HG03025 (cell line): ENCODE measurements at regions not wholly inside any gene's neighbourhood (a gene's known extent, or its start where the extent isn't known, plus 50 kb on each side); places are given as distances from the start of the nearest gene placed in this dataset.

ENCODE experiments used
- ATAC-seq: cut with Tn5 transposase; IDR thresholded peaks from one replicate; pipeline ENCODE4 v1.9.1; 2021; ENCODE audit warnings: mild to moderate bottlenecking, moderate library complexity; ENCODE audit not compliant: unreplicated experiment, low FRiP score

GRCh38 chr6:142500250-142500786 is 198.5 kb downstream of the ADGRG6 start:
- no peak for ATAC-seq

GRCh38 chr6:142501795-142502194 is 200.0 kb downstream of the ADGRG6 start:
- ATAC-seq = no peak

- no peak for ATAC-seq
Measured at GRCh38 chr6:142507065-142507464, 205.3 kb downstream of the ADGRG6 start.

GRCh38 chr6:142510211-142510610 is 208.4 kb downstream of the ADGRG6 start:
- no peak for ATAC-seq

- no peak for ATAC-seq
Measured at GRCh38 chr6:142518126-142518525, 216.3 kb downstream of the ADGRG6 start.

GRCh38 chr6:142518761-142519160 is 217.0 kb downstream of the ADGRG6 start:
- no peak for ATAC-seq

GRCh38 chr6:142521791-142522190 is 220.0 kb downstream of the ADGRG6 start:
- no peak for ATAC-seq

DNA sequence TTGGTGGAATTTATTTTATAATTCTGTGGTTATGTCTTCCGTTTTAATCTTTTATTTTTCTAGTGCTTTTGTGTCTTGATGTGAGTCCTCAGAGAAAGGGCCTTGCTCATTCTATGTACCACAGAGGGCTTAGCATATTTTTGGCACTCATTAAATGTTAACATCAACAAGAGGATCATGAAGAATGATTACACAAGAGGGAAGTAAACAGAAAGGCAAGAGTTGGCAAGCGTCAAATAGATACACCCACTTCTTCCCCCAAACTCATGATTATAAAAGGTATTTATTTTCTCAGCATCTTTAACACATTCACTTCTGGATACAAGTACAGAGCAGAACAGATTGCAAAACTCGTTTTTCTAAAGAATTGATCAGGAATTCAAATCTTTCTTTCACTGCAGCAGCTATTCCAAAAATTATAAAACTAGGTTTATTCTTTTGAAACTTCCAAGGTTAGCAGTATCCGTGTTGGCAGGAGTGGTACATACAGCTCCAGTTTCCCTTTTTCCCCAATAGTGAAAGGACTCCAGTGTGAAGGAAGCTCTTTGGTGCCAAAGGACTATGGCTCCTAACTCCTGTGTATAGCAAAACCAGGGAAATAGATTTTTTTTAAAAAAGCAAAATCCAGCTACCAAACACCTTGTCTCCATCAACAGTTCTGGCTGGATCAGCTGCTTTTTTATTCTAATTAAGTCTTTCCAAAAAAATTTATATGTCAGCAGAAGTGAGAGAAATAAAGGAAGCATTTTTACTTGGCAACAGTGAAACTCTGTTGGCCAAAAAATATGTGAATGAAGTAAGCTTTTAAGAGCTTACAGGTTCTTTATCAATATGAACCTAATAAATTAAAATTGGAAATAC is 221.9 kb downstream of the ADGRG6 start:
- ATAC-seq = no peak

GRCh38 chr6:142530566-142530965 is 228.8 kb downstream of the ADGRG6 start:
- ATAC-seq = no peak

DNA sequence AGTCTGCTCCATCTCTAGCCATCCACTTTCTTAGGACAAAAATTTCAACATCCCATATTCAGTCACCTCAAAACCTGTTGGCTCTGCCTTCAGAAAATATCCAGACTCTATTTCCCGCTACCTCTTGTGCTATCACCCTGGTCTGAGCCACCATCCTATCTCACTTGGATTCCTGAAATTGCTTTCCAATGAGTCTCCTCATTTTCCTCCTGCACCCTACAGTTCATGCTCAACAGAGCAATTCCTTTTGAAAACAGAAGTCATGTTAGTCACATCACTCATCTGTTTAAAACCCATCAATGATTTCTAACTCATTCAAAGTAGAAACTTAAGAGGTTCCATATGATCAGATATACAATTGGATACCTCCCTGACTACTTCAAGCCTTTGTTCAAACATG is 229.9 kb downstream of the ADGRG6 start:
- no peak for ATAC-seq

GRCh38 chr6:142534076-142534475 is 232.3 kb downstream of the ADGRG6 start:
- no peak for ATAC-seq

DNA sequence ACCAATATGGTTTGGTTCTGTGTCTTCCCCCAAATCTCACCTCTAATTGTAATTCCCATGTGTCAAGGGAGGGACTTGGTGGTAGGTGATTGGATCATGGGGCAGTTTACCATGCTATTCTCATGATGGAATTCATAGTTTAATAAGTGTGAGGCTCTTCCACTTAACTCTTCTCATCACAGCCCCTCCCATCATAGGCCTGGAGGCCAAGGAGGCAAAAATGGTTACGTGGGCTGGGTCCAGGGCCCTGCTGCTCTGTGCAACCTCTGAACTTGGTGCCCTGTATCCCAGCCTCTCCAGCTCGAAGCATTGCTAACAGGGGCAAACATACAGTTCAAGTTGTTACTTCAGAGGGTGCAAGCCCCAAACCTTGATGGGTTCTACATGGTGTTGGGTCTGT is 232.7 kb downstream of the ADGRG6 start:
- no peak for ATAC-seq

DNA sequence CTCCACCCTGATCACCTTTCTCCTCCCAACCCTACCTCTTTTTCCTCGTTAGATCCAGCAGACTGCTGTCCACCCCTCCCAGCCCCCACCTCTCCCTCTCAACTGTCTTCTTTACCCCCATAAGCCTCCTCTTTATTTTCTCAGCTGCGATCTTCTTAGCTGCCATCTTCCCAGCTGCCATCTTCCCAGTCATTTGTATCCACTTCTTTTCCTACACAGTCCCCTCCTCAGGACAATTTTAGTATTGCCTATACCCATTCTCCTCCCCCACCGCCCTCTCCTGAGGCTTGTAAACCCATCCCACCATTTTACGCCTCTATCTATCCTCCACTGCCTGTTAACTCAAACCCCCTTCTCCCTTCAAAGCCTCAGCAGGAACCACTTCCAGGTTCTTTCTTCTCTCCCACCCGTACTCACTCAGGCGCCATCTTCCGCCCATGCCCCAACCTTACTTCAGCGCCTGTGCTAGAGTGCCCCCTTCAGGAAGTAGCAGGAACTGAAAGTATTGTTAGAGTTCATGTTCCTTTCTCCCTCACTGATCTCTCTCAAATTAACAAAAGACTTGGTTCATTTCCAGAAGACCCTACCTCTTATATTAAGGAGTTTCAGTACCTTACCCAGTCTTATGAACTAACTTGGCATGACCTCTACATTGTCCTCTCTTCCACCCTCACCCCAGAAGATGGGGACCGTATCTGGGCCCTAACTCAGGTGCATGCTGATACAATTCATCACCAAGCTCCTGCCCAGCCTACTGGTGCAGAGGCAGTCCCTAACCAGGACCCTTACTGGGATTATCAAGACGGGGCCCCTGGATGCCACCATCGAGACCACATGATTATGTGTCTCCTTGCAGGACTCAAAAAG is 236.0 kb downstream of the ADGRG6 start:
- no peak for ATAC-seq

DNA sequence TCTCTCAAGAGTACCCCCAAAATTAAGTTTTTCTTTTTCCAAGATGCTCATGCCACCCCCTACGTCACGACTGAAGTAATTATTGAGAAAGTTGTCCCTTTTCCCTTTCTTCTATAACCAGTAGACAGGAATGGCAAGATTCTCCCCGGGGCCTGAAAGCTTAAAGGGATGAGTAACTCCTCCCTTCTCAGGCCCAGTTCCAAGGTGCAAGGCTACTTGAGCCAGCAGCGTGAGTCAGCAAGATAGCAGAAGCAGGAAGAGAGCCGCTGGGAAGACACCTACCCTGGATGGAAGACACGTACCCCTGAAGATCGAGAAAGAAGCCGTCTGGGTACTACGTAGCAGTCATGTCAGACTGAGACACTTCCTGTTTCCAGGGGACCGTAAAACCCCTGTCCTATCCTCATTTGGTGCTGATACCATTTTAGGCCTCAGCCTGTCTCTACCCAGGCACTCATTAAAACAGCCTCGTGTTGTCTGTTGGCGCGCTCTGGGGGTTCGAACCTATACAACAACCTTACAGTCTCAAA is 241.0 kb downstream of the ADGRG6 start:
- no peak for ATAC-seq

DNA sequence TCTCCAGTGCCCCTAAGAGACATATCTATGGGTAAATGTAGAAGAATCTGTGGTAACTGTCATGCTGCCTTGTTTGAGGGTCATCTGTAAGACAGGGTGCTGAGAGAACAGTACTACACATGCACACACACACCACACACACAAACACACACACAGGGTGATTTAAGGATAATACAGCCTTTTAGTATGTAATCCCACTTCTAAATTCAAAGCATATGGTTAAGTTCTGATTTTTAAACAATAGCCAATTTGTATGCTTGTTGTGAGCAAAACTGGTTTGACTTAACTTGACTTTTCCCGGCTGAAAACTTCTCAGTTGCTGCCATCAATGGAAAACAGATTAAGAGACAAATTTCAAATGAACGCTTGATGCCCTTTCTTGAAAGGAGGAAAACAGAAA is 241.8 kb downstream of the ADGRG6 start:
- no peak for ATAC-seq

- ATAC-seq = no peak
Measured at GRCh38 chr6:142544199-142544838, 242.5 kb downstream of the ADGRG6 start.

DNA sequence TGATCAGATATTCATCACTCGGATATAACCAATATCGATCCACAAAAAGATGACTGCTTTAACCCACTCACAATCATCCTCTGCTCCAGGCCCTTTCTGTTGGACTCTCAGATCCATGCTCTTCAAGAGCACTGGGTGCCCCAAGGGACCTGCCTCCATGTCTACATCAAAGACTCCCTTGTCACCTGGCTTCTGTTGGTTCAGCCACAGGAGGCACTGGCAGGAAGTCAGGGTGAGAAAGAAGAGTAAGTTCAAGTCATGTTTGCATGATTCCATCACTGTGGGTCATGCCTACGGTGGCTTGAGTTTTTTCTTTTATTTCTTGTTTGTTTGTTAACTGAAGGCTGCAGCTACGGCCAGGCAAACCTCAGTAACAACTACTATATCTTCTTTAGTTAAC is 243.3 kb downstream of the ADGRG6 start:
- ATAC-seq = no peak

DNA sequence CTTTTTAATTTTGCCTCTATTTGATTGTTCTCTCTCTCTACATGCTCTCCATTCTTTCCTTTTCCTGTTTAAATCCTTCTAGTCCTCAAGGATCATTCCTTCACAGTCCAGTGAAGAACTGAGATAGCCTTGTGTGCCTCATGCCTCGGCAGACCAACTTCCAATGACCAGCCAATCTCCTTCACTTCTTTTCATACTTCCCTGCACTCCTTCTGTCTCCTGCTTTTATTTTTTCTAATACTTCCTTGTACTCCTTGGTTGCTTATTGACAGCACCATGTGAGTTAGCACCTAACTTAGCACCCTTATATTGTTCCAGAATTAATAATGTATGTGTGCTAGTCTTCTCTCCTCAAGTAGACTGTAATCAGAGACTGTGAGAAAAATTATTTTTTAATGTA is 246.8 kb downstream of the ADGRG6 start:
- ATAC-seq = no peak

DNA sequence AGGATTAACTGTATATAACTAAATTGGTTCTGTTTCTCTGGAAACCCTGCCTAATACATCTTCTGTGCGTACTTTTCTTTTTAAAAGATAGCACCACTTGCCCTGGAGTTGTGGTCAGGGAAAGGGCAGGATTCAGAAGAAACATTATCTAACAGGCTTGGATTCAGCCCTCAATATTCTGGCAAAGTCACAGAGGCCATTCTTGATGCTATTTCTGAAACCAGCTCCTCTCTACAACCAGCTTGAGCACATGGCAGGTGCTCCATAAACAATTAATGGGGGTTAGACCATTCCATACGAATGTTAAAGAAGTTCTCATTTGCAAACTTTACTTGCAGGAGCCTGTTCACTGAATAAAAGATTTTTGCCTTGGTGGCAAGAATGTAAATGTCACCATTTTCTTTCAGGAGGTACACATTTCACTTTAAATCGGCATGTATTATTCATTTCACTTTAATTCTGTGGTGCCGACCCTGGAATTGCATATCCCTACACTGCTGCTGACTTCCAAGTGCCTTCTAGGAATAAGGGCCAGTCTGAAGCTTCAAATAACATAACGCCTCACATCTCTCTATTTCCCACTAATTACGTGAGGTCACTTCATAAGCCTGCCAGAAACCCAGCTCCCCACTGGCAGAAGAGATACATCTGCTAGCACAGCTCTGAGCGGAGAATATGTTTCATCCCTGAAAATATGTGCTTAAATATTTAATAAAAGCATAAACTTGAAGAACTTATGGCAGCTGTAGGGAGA is 248.7 kb downstream of the ADGRG6 start:
- ATAC-seq = no peak

DNA sequence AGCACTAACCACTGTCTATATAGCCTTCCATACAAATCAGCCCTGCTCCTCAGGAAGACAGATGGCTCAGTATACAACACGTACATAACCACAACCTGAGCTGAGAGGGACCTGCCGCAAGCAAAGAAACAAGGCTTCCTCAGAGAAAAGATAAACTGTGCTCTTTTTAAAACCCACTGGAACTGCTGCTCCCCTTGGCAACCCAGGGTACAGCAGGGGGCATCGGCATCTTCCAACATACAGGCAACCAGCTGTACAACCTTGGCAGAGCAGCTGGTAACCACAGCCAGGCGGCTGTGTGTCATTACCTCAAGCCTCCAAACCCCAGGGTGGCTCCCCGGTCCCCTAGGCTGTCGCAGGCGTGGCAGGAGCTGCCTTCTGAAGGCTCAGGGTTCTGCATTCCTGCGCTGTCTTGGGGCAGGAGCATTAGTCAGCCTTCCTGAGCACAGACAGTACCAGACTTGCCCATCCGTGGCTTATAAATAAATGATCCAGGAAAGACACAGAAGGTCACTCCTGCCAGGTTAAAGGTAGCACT is 249.5 kb downstream of the ADGRG6 start:
- no peak for ATAC-seq
